ENCODE measurements at regions not wholly inside any gene's neighbourhood (a gene's known extent, or its start where the extent isn't known, plus 50 kb on each side); places are given as distances from the start of the nearest gene placed in this dataset.

DNA sequence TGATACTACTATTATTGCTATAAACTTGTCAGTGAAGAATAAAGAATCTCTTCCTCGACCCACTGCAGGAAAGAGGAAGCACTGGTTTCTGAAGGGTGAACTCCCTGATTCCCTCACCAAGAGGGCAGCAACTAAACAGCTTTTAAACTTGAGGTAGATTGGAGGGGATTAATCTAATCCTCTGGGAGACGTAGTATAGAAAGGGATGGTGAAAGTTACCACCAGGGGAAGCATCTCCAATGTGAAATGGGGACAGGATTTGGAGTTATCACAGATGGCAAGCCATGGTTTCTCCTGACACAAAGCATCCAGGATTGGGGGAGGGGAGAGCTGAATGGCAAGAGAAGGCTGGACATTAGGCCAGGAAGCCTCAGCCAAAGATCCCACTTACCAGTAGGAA lies 62.7 kb upstream of the PTPN13 start:
- no peaks in the 10 kb centered on the region for H3K9me3 ChIP-seq (ENCODE audit: low read length)
- no peaks in the 10 kb centered on the region for H3K27me3 ChIP-seq (ENCODE audit: control insufficient read depth in 1 of 2, insufficient read depth in 2 of 2, low read length in 2 of 2)
- FAIRE-seq (no peak), DNase-seq (ENCODE audit: low spot score) (no peak), ATAC-seq (no peak)
- no peak overlapping the region for H3K9ac ChIP-seq (ENCODE audit: insufficient read depth, low read depth, low read length)
- TF ChIP-seq GPN1 (CRISPR knock-in tag; IDR thresholded peaks at IDR 0.05; ENCODE audit: borderline replicate concordance) (no peak), ZNF263 (CRISPR knock-in tag; IDR thresholded peaks at IDR 0.05) (no peak), NR2C2 (CRISPR knock-in tag; IDR thresholded peaks at IDR 0.05; ENCODE audit: borderline replicate concordance) (no peak), AGO2 (optimal IDR thresholded peaks at IDR 0.05; ENCODE audit: low read depth, low read length) (no peak), ZNF563 (CRISPR knock-in tag; IDR thresholded peaks at IDR 0.05) (no peak), ZNF552 (CRISPR knock-in tag; IDR thresholded peaks at IDR 0.05; ENCODE audit: borderline replicate concordance) (no peak)
- no peak overlapping the region for H3K4me3 ChIP-seq (replicated peaks in 1 of 3; ENCODE audit: insufficient read depth in 1 of 3, low read depth in 2 of 3, low read length in 3 of 3)
- ChIA-PET CTCF (ENCODE audit: low intra/inter-chr PET ratio, low total read pairs) (no interaction called here), POLR2A (no interaction called here)
- H3K27ac ChIP-seq (ENCODE audit: extremely low read length, insufficient read depth, low read length): no peak overlapping the region
- H3K79me2 ChIP-seq (ENCODE audit: insufficient read depth, low read length): no peaks in the 10 kb centered on the region
- H4K20me1 ChIP-seq (ENCODE audit: insufficient read depth, low read length): no peaks in the 10 kb centered on the region
- in situ Hi-C loops (cut with HindIII; ENCODE audit: extremely low pct_ligation_motif_present, low pct_unique_long_range_greater_than_20kb) (no loop called here), intact Hi-C loops (cut with micrococcal nuclease; ENCODE audit: unreplicated experiment) (loop anchor here (2.0 kb wide), 1 partner anchor 43 kb away; no protein-coding TSS in a partner anchor)
- no peaks in the 10 kb centered on the region for H3K36me3 ChIP-seq (replicated peaks in 1 of 2; ENCODE audit: control insufficient read depth in 1 of 2, insufficient read depth in 2 of 2, low read length in 2 of 2)
- 0% methylated on average over 2 of the region's 2 CpGs for WGBS (ENCODE audit: low lambda C conversion rate)
- H3K4me1 ChIP-seq (ENCODE audit: insufficient read depth, low read length): no peaks in the 10 kb centered on the region
- no TSS peak for BruUV-seq (replicated peaks)
- H3K4me2 ChIP-seq (ENCODE audit: low read depth, low read length): no peak overlapping the region
- no peak overlapping the region for H2AFZ ChIP-seq (ENCODE audit: low read length)

- CTCF ChIA-PET (ENCODE audit: low intra/inter-chr PET ratio, low total read pairs): no interaction called here
- H3K4me1 ChIP-seq (ENCODE audit: insufficient read depth, low read length): no peaks in the 10 kb centered on the region
- H3K9me3 ChIP-seq (ENCODE audit: low read length): no peaks in the 10 kb centered on the region
- WGBS (ENCODE audit: low lambda C conversion rate): 2% methylated on average over 1 of the region's 1 CpG
- in situ Hi-C loops (cut with HindIII; ENCODE audit: extremely low pct_ligation_motif_present, low pct_unique_long_range_greater_than_20kb): no loop called here
- no peak overlapping the region for H3K4me2 ChIP-seq (ENCODE audit: low read depth, low read length)
- TF ChIP-seq MAFK (conservative IDR thresholded peaks at IDR 0.05 in 1 of 2, IDR thresholded peaks at IDR 0.05 in 1 of 2; ENCODE audit: low read length in 2 of 2): peak; percentile 78 to 88
- TF ChIP-seq PRDM10 (CRISPR knock-in tag; IDR thresholded peaks at IDR 0.05; ENCODE audit: low read depth): no peak
- TF ChIP-seq MAFF (IDR thresholded peaks at IDR 0.05; ENCODE audit: low read depth, low read length): peak; percentile 83
- H3K27me3 ChIP-seq (ENCODE audit: control insufficient read depth in 1 of 2, insufficient read depth in 2 of 2, low read length in 2 of 2): no peaks in the 10 kb centered on the region
- ATAC-seq: no peak
- no peak overlapping the region for H3K27ac ChIP-seq (ENCODE audit: extremely low read length, insufficient read depth, low read length)
- no peak overlapping the region for H3K9ac ChIP-seq (ENCODE audit: insufficient read depth, low read depth, low read length)
- no TSS peak for BruUV-seq (replicated peaks)
- no peak overlapping the region for H2AFZ ChIP-seq (ENCODE audit: low read length)
- no peak for DNase-seq (ENCODE audit: low spot score)
- H3K4me3 ChIP-seq (replicated peaks in 1 of 3; ENCODE audit: insufficient read depth in 1 of 3, low read depth in 2 of 3, low read length in 3 of 3): no peak overlapping the region
- FAIRE-seq: no peak
- intact Hi-C loops (cut with micrococcal nuclease; ENCODE audit: unreplicated experiment): no loop called here
- no peaks in the 10 kb centered on the region for H3K36me3 ChIP-seq (replicated peaks in 1 of 2; ENCODE audit: control insufficient read depth in 1 of 2, insufficient read depth in 2 of 2, low read length in 2 of 2)
- POLR2A ChIA-PET: no interaction called here
- H3K79me2 ChIP-seq (ENCODE audit: insufficient read depth, low read length): no peaks in the 10 kb centered on the region
- no peaks in the 10 kb centered on the region for H4K20me1 ChIP-seq (ENCODE audit: insufficient read depth, low read length)
Observed at GRCh38 chr4:86532851-86533250, 61.3 kb upstream of the PTPN13 start.
